Upper lobe of left lung (tissue), 6 donors: ENCODE measurements at regions not wholly inside any gene's neighbourhood (a gene's known extent, or its start where the extent isn't known, plus 50 kb on each side); places are given as distances from the start of the nearest gene placed in this dataset.

Experiments
- ATAC-seq, 2 donors: fragments of 200-7000 bp; cut with Tn5 transposase; one replicate each; pipeline ENCODE4 v1.9.1; 2022; ENCODE audit warnings: mild to moderate bottlenecking in 2 of 2, moderate library complexity in 2 of 2; ENCODE audit not compliant: low FRiP score in 2 of 2
- DNase-seq, 2 donors: peaks; one replicate each; pipeline ENCODE4 v3.0.0-alpha.2; 2019 to 2020
- H3K27ac ChIP-seq, 4 donors: fragments of 200-600 bp; sonication (generic); one replicate each; pipeline ENCODE4 v1.5.1; 2016 to 2019
- H3K27me3 ChIP-seq, 4 donors: fragments of 200-600 bp; sonication (generic); one replicate each; pipeline ENCODE4 v1.5.1; 2017 to 2019
- H3K36me3 ChIP-seq, 4 donors: fragments of 200-600 bp; sonication (generic); one replicate each; pipeline ENCODE4 v1.5.1; 2016 to 2019
- H3K4me1 ChIP-seq, 4 donors: fragments of 200-600 bp; sonication (generic); one replicate each; pipeline ENCODE4 v1.5.1; 2018 to 2019
- H3K4me3 ChIP-seq, 4 donors: fragments of 200-600 bp; sonication (generic); one replicate each; pipeline ENCODE4 v1.5.1; 2017 to 2019; ENCODE audit warnings: mild to moderate bottlenecking in 2 of 4, moderate library complexity in 1 of 4
- H3K9me3 ChIP-seq, 4 donors: fragments of 200-600 bp; sonication (generic); one replicate each; pipeline ENCODE4 v1.5.1; 2018 to 2019
- CTCF ChIP-seq, 6 experiments: fragments of 450-650 bp in 4 of 6; fragments of 200-600 bp in 2 of 6; sonication (generic) in 2 of 6; IDR thresholded peaks; one replicate each; pipeline ENCODE4 v1.5.1; 2016 to 2019; ENCODE audit warnings: antibody characterized with exemption in 6 of 6
- EP300 ChIP-seq, 4 donors: sonication (generic); formaldehyde crosslinking; IDR thresholded peaks; one replicate each; pipeline ENCODE4 v1.5.1; 2017; ENCODE audit warnings: antibody characterized with exemption in 4 of 4, control low read depth in 2 of 4
- POLR2A ChIP-seq, 4 donors: fragments of 450-650 bp; IDR thresholded peaks; one replicate each; pipeline ENCODE4 v1.5.1; 2016 to 2017; ENCODE audit warnings: antibody characterized with exemption in 4 of 4, mild to moderate bottlenecking in 2 of 4
- POLR2AphosphoS5 ChIP-seq, 2 donors: sonication (generic); formaldehyde crosslinking; IDR thresholded peaks; one replicate each; pipeline ENCODE4 v1.5.1; 2017; ENCODE audit warnings: antibody characterized with exemption in 2 of 2
- whole genome bisulfite sequencing, 2 donors: methylation state at CpG; one replicate each; pipeline ENCODE4 v1.1.5; 2017 to 2018; 5-methylcytosine and 5-hydroxymethylcytosine counted together
- donor health status: DM: no; HTN: no; CAD: no; lungs with moderate emphysema.
- donor health status: DM: no; HTN: yes; CAD: no; lungs with severe emphysema.

- H3K27ac ChIP-seq: no peak overlapping the region
- no peaks in the 10 kb centered on the region for H3K36me3 ChIP-seq
- H3K9me3 ChIP-seq: no peaks in the 10 kb centered on the region
- WGBS, 2 donors: 89 to 92% methylated on average over 3 of the region's 3 CpGs
- DNase-seq (no peak), ATAC-seq (no peak)
- TF ChIP-seq CTCF (IDR thresholded peaks at IDR 0.05) (no peak), POLR2A (IDR thresholded peaks at IDR 0.05) (no peak), POLR2AphosphoS5 (IDR thresholded peaks at IDR 0.05) (no peak), EP300 (IDR thresholded peaks at IDR 0.05) (no peak)
- H3K4me1 ChIP-seq: no peaks in the 10 kb centered on the region
- H3K4me3 ChIP-seq: no peak overlapping the region
- no peaks in the 10 kb centered on the region for H3K27me3 ChIP-seq
These were observed 303.5 kb upstream of the TSHZ2 start for GRCh38 chr20:52668626-52669025.

GRCh38 chr20:52667358-52667757, 304.8 kb upstream of the TSHZ2 start:
- Histone ChIP-seq H3K27ac (no peak overlapping the region), H3K9me3 (no peaks in the 10 kb centered on the region), H3K4me3 (no peak overlapping the region), H3K36me3 (no peaks in the 10 kb centered on the region), H3K27me3 (no peaks in the 10 kb centered on the region), H3K4me1 (no peaks in the 10 kb centered on the region)
- no peak for ATAC-seq
- no peak for TF ChIP-seq EP300 (IDR thresholded peaks at IDR 0.05)
- no peak for TF ChIP-seq POLR2AphosphoS5 (IDR thresholded peaks at IDR 0.05)
- no peak for TF ChIP-seq POLR2A (IDR thresholded peaks at IDR 0.05)
- TF ChIP-seq CTCF (IDR thresholded peaks at IDR 0.05): no peak
- no peak for DNase-seq
- WGBS, 2 donors: 90 to 96% methylated on average over 5 of the region's 5 CpGs

- TF ChIP-seq EP300 (IDR thresholded peaks at IDR 0.05) (no peak), POLR2AphosphoS5 (IDR thresholded peaks at IDR 0.05) (no peak), CTCF (IDR thresholded peaks at IDR 0.05) (no peak), POLR2A (IDR thresholded peaks at IDR 0.05) (no peak)
- no peak for ATAC-seq
- H3K27ac ChIP-seq: no peak overlapping the region
- H3K27me3 ChIP-seq: no peaks in the 10 kb centered on the region
- 93 to 96% methylated on average over 1 of the region's 1 CpG for WGBS, 2 donors
- H3K9me3 ChIP-seq: no peaks in the 10 kb centered on the region
- no peaks in the 10 kb centered on the region for H3K36me3 ChIP-seq
- no peak overlapping the region for H3K4me3 ChIP-seq
- no peaks in the 10 kb centered on the region for H3K4me1 ChIP-seq
- DNase-seq: no peak
These were observed 306.7 kb upstream of the TSHZ2 start for GRCh38 chr20:52665441-52665840.

- peaks cover 0 to 7% (median 0%) of the 10 kb centered on the region in 4 donors for H3K4me1 ChIP-seq
- no peak for ATAC-seq
- H3K4me3 ChIP-seq: no peak overlapping the region
- no peak for TF ChIP-seq CTCF (IDR thresholded peaks at IDR 0.05)
- TF ChIP-seq POLR2A (IDR thresholded peaks at IDR 0.05): no peak
- TF ChIP-seq POLR2AphosphoS5 (IDR thresholded peaks at IDR 0.05): no peak
- TF ChIP-seq EP300 (IDR thresholded peaks at IDR 0.05): no peak
- DNase-seq: no peak
- H3K9me3 ChIP-seq: no peaks in the 10 kb centered on the region
- no peaks in the 10 kb centered on the region for H3K36me3 ChIP-seq
- H3K27me3 ChIP-seq: no peaks in the 10 kb centered on the region
- WGBS, 2 donors: 56 to 89% methylated on average over 3 of the region's 3 CpGs
- H3K27ac ChIP-seq: no peak overlapping the region
These were observed 316.8 kb upstream of the TSHZ2 start for GRCh38 chr20:52655395-52655794.

- H3K36me3 ChIP-seq: no peaks in the 10 kb centered on the region
- no peaks in the 10 kb centered on the region for H3K27me3 ChIP-seq
- DNase-seq: no peak
- no peak for ATAC-seq
- no peaks in the 10 kb centered on the region for H3K9me3 ChIP-seq
- no peak overlapping the region for H3K4me3 ChIP-seq
- no peak overlapping the region for H3K27ac ChIP-seq
- TF ChIP-seq CTCF (IDR thresholded peaks at IDR 0.05): no peak
- TF ChIP-seq EP300 (IDR thresholded peaks at IDR 0.05): no peak
- no peak for TF ChIP-seq POLR2A (IDR thresholded peaks at IDR 0.05)
- TF ChIP-seq POLR2AphosphoS5 (IDR thresholded peaks at IDR 0.05): no peak
- WGBS, 2 donors: 14 to 26% methylated on average over 2 of the region's 2 CpGs
- peaks cover 0 to 7% (median 0%) of the 10 kb centered on the region in 4 donors for H3K4me1 ChIP-seq
These were observed 317.6 kb upstream of the TSHZ2 start for GRCh38 chr20:52654567-52654966.
